ENCODE measurements at regions not wholly inside any gene's neighbourhood (a gene's known extent, or its start where the extent isn't known, plus 50 kb on each side); places are given as distances from the start of the nearest gene placed in this dataset.

DNA sequence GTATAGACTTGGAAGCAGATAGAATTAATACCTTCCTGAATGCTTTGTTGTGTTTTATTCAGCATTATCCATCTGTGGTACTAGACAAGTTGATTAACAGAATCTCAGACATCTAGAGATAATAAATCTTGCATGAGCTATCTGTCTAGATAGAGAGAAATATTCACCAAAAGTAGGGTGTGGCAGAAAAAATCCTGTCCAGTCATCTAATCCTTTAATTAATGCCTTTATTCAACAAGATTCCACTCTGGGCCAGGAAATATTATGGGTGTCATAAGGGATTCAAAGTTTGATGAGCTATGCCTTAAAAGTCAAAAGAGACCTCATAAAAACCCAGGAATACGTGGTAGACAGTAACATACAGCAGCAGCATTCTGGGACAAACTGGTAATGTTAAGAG is 601.2 kb downstream of the LMO4 start:
- H3K9me3 Mint-ChIP-seq: peaks cover 14% of the 10 kb centered on the region
- peaks cover 5% of the 10 kb centered on the region for H3K36me3 Mint-ChIP-seq (ENCODE audit: low read depth)
- no peak overlapping the region for H3K4me3 Mint-ChIP-seq
- no peaks in the 10 kb centered on the region for H3K27me3 Mint-ChIP-seq (ENCODE audit: low read depth)
- peaks cover 13% of the 10 kb centered on the region for H3K4me1 Mint-ChIP-seq
- TF ChIP-seq, protein P1, sequence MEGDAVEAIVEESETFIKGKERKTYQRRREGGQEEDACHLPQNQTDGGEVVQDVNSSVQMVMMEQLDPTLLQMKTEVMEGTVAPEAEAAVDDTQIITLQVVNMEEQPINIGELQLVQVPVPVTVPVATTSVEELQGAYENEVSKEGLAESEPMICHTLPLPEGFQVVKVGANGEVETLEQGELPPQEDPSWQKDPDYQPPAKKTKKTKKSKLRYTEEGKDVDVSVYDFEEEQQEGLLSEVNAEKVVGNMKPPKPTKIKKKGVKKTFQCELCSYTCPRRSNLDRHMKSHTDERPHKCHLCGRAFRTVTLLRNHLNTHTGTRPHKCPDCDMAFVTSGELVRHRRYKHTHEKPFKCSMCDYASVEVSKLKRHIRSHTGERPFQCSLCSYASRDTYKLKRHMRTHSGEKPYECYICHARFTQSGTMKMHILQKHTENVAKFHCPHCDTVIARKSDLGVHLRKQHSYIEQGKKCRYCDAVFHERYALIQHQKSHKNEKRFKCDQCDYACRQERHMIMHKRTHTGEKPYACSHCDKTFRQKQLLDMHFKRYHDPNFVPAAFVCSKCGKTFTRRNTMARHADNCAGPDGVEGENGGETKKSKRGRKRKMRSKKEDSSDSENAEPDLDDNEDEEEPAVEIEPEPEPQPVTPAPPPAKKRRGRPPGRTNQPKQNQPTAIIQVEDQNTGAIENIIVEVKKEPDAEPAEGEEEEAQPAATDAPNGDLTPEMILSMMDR (IDR thresholded peaks at IDR 0.05; ENCODE audit: unreplicated experiment in 3 of 3): no peak
- no peak overlapping the region for H3K27ac Mint-ChIP-seq

DNA sequence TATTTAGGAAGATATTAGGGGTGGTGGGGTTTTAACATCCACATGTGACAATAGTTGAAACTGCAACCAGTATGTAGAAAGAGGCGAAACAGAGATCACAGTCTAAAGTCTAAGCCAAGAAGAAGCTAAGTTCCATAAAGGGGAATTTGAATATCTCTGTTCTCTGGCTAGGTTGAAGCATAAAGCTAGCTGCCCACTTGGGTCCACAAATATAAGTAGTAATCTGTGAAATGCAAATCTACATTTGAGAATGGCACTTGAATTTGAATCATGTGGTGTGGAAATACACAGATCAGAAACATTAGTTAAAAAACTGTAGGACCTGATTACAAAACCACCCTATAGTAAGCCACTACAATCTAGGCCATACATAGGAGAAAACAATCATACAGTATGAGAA is 602.1 kb downstream of the LMO4 start:
- TF ChIP-seq, protein P1 (IDR thresholded peaks at IDR 0.05; ENCODE audit: unreplicated experiment in 3 of 3): no peak
- Mint-ChIP-seq H3K27ac (no peak overlapping the region), H3K4me1 (peaks cover 13% of the 10 kb centered on the region), H3K27me3 (ENCODE audit: low read depth) (no peaks in the 10 kb centered on the region), H3K4me3 (no peak overlapping the region), H3K9me3 (peaks cover 14% of the 10 kb centered on the region), H3K36me3 (ENCODE audit: low read depth) (peaks cover 5% of the 10 kb centered on the region)

DNA sequence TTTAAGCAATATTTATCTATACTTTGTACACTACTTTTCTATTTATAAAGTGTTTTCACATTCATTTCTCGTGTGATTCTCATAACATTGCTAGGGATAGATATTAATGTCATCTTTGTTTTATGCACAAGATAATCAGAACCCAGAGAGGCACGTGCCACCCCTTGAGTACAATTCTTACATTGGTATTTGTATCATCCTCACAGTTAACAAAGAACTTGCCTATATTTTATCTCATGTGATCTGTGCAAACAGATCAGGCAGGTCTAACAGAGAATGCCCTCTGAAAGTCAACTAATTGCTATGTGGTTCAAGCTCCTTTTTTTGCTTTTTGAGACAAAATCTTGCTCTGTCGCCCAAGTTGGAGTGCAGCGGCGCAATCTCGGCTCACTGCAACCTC is 604.5 kb downstream of the LMO4 start:
- Mint-ChIP-seq H3K4me3 (no peak overlapping the region), H3K9me3 (peaks cover 14% of the 10 kb centered on the region), H3K4me1 (peaks cover 8% of the 10 kb centered on the region), H3K27me3 (ENCODE audit: low read depth) (no peaks in the 10 kb centered on the region), H3K27ac (no peak overlapping the region), H3K36me3 (ENCODE audit: low read depth) (peaks cover 5% of the 10 kb centered on the region)
- TF ChIP-seq, protein P1 (IDR thresholded peaks at IDR 0.05; ENCODE audit: unreplicated experiment in 3 of 3): no peak

DNA sequence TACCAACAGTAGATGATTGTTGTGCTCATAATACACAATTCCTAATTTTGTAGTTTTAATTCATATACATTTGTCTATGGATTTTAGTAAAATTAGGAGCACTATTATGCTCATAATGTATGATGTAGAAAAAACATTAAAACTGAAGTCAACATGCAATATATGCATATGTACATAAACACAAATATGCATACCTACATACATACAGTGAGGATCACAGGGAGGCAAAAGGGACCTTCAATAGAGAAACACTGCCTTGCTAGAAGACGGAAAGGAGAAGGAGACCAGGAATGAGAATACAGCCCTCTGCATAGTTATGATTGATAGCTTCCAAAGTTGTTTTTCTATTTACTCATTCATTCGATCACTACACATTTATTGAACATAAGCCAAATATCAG is 606.5 kb downstream of the LMO4 start:
- Mint-ChIP-seq H3K27me3 (ENCODE audit: low read depth) (no peaks in the 10 kb centered on the region), H3K4me3 (no peak overlapping the region), H3K4me1 (peaks cover 13% of the 10 kb centered on the region), H3K9me3 (peaks cover 8% of the 10 kb centered on the region), H3K36me3 (ENCODE audit: low read depth) (peaks cover 5% of the 10 kb centered on the region), H3K27ac (no peak overlapping the region)
- TF ChIP-seq, protein P1 (IDR thresholded peaks at IDR 0.05; ENCODE audit: unreplicated experiment in 3 of 3): no peak

DNA sequence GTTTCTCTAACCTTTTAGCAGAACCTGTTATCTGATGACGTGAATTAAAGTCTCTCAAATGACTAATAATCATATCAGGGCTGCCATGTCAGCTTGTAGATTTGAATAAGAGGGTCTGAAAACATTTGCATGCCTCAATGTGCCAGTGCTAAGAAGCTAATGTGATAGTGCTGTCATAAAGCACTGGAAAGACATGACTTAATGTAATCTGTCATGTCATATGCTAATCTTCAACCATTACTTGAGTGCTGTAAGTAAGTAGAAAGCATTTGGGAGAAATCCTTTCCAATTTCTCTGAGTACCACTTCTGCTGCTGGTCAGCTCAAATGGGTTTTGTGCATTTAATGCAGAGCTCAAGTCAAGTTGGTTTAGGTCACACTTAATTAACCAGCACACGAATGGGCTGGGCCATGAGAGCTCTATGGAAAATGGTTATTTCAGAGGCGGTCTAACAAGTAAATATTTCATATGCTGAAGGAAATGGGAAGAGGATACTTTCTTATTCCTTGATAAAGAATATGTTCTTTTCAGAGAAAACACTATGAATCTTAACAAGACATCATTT is 609.2 kb downstream of the LMO4 start:
- H3K27me3 Mint-ChIP-seq (ENCODE audit: low read depth): no peaks in the 10 kb centered on the region
- TF ChIP-seq, protein P1 (IDR thresholded peaks at IDR 0.05; ENCODE audit: unreplicated experiment in 3 of 3): no peak
- no peaks in the 10 kb centered on the region for H3K36me3 Mint-ChIP-seq (ENCODE audit: low read depth)
- peaks cover 29% of the 10 kb centered on the region for H3K4me1 Mint-ChIP-seq
- no peak overlapping the region for H3K4me3 Mint-ChIP-seq
- no peaks in the 10 kb centered on the region for H3K9me3 Mint-ChIP-seq
- no peak overlapping the region for H3K27ac Mint-ChIP-seq

DNA sequence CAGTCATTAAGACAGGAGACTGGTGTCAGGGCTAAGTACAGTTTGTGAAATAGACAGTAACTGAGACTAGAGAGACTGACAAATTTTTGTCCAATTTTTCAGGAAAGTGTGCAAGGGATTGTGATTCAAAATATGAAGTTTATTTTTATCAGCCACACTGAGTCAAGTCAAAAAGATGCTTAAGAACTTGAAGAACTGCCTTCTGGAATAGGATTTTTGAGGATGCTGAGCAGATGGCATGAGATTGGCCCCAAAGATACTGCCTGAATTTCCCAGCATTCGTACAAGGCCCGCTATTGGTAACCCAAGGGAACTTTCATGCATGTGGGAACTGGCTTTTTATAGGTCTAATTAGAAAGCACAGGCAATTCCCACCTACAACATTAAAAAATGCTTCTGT is 610.0 kb downstream of the LMO4 start:
- Mint-ChIP-seq H3K36me3 (ENCODE audit: low read depth) (no peaks in the 10 kb centered on the region), H3K4me3 (no peak overlapping the region), H3K27ac (no peak overlapping the region), H3K4me1 (peaks cover 29% of the 10 kb centered on the region), H3K9me3 (no peaks in the 10 kb centered on the region), H3K27me3 (ENCODE audit: low read depth) (no peaks in the 10 kb centered on the region)
- TF ChIP-seq, protein P1 (IDR thresholded peaks at IDR 0.05; ENCODE audit: unreplicated experiment in 3 of 3): no peak

Data from nephron (organoid).